Medulla oblongata (tissue), 1 donor: ENCODE measurements at regions not wholly inside any gene's neighbourhood (a gene's known extent, or its start where the extent isn't known, plus 50 kb on each side); places are given as distances from the start of the nearest gene placed in this dataset.

Source experiments
- DNase-seq: peaks from one replicate; pipeline ENCODE4 v3.0.0-alpha.2; 2015; ENCODE audit errors: extremely low spot score

DNA sequence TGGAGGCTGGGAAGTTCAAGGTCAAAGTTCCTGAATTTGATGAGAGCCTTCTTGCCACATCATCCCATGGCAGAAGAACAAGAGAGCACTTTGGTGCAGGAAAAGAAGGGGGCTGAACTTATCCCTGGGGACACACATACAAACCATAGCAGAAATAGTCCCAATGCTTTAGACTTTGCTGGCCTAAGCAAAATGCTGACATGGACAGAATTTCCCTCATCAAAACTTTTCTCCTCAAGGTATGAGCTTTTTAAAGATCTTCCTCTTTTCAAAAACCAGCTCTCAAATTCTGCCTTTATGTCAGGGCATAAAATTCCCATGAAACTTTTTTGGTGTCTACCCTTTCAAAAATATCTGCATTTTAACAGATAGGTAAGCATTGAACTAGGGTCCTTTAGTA lies 341.8 kb upstream of the SMARCA2 start:
- no peak for DNase-seq

DNA sequence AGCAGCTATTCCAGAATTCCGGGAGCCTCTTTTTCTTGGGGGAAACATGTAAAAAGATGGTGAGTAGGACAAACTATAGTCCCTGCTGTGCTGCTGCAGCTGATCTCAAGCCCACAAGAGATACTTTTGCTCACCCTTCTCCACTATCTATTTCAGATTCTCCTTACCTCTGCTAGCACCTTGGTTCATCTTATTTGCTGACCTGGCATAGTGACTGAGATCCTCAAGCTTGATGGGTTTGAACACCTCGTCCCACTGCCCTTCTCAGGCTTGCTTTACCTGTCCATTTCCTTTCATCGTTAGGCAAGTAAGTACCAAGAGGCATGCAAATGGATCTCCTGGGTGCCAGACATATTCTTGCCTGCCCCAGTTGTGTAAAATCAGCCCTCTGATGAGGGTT lies 338.4 kb upstream of the SMARCA2 start:
- no peak for DNase-seq

DNA sequence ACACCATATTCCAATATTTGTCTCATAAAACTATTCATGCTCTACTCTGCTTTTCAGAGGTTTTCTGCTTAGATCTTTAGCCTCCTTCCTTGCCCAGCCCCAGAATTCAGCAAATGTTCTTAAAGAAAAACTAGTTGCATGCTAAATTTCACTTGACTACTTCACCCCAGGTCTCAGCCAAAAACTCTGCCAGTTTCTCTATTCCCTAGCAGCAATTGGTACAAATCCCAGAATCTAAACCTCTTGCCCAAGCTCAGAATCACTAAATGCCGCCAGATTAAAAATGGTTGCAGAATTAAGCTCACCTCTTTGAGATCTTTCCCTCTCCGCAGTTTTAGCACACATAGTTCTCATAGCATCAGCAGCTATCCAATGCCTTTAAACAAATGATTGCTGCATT lies 331.2 kb upstream of the SMARCA2 start:
- DNase-seq = no peak

DNA sequence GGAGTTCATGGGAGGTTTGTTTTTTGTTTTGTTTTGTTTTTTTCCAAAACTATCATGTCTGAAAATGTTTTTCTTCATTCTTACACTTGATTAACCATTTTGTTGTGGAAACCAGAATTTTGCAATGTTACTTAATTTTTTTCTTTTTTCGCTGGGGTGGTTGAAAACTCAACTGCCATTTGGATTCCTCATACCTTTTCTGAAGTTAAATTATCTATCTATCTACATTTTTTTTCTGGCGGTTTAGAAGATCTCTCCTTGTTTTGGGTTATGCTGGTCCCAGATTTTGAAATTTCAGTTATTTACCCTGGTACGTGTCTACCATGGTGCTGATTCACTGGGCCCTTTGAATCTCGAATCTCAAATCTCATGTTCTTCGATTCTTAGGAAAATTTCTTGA lies 316.2 kb upstream of the SMARCA2 start:
- no peak for DNase-seq

DNA sequence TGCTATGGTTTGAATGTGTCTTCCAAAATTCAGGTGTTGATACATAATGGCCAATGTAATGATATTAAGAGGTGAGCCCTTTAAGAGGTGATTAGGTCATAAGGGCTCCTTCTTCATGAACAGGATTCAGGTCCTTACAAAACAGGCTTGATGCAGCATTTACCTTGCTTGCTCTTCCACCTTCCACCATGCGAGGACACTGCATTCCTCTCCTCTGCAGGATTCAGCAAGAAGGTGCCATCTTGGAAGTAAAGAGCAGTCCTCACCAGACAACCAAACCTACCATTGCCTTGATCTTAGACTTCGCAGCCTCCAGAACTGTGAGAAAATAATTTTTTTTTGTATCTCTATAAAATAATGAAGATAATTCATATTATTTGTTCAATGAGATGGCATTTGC lies 314.0 kb upstream of the SMARCA2 start:
- DNase-seq = no peak

DNA sequence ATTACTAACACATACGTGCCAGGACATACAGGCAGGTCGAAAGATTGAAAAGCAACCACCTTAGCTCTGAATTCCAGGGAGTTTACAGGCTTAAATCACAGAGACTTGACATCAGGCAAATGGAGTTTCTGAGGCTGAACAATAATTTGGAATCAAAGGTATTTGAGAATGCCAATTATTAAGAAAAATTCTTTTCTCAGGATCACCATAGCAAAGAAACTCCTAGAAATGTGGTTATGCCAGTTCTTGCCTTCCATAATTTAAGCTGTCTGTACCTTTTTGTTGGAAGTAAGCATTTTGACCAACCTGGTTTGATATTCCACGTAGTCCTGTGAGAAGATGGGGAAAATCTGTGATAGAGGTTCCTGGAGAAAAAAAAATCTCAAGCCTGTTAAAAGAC lies 312.4 kb upstream of the SMARCA2 start:
- no peak for DNase-seq

DNA sequence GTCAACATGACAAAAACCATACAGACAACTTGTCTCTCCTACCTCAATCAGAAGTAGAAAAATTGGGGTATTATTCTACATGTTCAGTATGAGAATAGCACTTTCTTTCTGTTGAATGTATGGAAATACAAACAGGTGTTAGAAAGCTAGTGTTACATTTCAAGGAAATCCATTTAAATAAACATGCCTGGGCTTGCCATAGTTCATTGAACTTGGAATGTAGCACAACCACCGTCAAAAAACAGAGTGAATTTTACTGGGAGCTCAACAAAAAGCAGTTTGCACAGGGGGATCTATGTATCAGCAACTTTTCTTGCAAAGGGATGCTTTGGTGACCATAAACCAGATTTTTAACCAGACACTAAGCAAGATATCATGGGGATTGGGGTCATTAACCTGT lies 307.9 kb upstream of the SMARCA2 start:
- DNase-seq = no peak

DNA sequence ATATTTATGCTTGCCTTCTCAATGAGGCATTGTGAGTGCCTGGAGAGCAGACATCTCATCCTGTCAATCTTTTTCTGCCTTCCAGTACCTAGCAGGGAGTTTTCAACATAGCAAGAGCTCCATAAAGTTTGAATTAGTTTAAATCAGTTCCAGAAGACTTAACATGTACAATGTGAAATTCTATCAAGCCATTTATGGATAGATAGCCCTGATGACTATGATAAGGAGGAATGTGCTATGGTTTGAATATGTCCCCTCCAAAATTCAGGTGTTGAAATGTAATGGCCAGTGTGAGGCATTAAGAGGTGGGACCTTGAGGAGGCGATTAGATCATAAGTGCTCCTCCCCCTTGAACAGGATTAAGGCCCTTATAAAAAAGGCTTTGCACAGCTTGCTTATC lies 306.9 kb upstream of the SMARCA2 start:
- no peak for DNase-seq

DNA sequence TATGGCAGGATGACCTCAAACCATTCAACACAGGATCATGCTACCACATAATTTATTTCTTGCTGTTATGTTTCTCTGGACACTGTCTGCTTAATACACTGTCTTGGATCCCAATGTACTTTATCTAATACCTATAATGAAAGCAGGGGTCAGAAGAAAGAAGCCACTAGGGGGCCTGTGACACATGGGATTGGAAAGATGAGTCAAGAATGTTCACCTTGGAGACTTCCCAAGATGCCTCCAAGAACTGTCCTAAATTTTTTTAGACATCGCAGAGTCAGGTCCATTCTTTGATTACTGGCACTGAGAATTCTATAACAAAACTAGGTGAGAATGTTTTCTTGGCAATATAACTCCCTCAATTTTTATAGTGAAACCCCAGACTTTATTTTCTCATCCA lies 305.8 kb upstream of the SMARCA2 start:
- DNase-seq = peak; percentile 10

DNA sequence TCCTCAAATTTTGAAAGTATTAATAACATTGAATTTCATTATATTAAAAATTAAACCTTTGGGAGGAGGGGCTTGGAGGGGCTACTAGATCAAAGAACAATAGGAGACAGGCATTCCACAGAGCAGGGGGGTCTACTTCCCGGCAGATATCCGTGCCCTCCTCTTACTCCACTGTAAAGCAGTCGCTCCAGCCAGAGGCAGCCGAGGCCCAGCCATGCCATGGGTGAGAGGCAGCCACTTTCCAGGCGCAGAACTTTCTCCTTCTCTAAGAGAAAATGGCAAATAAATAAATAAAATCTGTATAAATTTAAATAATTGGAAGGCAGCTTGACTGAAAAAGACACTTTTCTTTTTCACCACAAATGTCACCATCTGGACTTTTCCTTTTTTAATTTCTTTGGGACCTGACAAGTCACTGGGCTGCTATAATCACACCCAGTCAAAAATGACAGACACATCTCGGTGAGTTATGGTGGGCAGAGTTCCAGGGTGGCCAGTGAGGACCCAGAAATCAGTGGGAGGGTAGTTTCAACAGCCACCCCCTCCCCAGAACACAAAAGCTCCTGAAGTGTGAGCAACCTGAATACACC lies 302.2 kb upstream of the SMARCA2 start:
- DNase-seq = no peak

DNA sequence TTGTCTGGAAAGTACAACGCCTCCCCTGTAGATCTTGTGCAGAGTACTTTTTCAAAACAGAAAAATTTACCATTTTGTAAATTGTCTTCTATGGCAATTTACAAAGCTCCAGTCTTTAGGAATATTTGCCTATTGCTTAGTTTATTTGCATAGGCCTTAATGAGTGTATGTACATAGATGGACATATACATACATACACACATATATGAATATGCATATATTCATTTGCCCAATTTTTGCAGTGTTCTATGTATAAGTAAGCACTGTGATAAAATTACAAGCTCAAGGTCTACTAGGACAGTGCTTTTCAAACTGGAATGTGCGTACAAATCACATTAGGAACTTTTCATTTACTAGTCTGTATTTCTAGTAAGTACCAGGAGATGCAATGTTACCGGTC lies 301.3 kb upstream of the SMARCA2 start:
- no peak for DNase-seq

DNA sequence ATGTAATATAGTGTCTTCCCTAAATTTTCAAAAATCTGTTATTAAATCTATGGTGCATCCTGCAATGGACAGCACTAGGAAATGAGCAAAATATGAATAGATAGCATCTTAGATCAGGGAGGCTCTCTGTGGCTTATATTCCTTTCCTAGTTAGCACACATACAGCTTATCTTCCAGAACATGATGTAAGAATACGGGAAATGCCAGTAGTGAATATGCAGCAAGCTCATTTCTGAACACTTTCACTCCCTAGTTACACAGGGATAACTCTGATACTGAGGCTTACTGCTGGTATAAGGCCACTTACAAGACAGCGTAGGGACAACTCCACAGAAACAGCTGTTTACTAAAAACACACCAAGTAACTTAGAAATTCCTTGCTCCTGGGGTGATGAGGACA lies 297.3 kb upstream of the SMARCA2 start:
- no peak for DNase-seq

DNA sequence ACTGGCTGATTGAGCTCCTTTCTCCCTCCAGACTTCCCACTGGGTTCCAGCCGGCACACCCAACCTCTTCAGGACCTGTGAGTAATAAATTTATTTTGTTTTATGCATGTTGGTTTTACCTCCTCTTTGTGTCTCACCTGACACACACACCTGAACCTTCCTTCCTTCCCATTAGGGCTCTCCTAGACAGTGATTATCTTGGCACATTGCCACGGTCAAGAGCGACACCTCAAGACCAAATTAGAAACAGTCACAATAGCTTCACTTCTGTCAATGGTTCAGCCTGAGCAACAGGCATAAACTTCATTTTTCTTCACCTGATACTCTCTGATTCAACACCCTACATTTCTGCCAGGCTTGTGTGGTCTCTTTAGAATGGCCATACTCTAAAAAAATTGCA lies 296.3 kb upstream of the SMARCA2 start:
- no peak for DNase-seq

DNA sequence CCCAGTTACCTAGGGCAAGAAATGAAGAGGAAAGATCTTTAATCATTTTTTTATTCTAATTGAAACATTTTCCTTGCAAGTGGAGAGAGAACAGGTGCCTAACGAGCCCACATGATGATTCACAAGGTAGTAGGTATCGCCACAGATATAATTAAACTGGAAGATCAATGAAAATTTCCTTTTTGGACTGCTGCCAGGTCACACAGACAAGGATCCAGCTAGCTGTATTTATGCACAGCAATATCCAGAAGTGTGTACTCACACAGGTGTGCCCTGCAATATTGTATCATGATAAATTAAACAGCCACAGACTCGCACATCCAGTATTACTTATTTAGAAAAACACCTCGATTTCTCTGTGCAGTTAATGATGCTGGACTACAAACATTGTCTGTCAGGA lies 294.0 kb upstream of the SMARCA2 start:
- DNase-seq = no peak

DNA sequence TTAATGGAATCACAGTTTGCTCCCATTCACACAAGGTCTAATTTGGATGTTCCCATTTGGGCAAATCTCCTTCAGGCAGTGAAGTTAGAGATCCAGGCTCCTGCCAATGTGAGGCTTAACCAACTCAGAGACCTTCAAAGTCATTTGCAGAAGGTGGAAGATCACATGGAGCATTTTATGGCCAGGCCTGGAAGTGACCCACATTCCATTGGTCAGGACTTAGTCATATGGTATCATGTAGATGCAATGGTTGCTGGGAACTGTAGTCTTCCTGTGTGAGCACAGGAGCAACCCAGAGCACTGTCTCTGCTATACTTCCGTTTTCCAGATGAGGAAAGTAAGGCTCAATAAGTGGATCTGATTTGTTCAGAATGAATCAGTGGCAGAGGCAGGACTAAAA lies 292.7 kb upstream of the SMARCA2 start:
- DNase-seq = no peak

DNA sequence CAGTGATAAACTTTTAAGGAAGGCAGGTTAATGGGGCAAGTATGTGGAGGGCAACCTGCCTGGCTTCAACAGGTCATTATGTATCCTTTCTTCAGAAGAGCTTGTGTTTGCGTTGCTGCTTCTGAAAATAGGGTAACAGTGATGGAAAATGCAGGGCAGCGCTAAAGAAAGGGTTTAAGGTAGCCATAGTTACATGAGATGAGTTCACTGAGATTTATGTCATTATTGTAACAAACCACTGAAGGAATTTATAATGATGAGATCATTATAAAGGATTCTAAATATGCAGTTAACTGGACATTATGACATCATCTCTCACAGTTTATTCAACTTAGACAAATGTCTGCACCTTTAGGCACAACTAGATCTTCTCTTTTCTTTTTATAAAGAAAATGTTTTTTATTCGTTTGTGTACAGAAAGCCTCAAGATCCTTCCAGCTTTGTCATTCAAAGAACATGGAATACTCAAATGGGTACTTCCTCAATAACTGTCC lies 291.6 kb upstream of the SMARCA2 start:
- DNase-seq = no peak

DNA sequence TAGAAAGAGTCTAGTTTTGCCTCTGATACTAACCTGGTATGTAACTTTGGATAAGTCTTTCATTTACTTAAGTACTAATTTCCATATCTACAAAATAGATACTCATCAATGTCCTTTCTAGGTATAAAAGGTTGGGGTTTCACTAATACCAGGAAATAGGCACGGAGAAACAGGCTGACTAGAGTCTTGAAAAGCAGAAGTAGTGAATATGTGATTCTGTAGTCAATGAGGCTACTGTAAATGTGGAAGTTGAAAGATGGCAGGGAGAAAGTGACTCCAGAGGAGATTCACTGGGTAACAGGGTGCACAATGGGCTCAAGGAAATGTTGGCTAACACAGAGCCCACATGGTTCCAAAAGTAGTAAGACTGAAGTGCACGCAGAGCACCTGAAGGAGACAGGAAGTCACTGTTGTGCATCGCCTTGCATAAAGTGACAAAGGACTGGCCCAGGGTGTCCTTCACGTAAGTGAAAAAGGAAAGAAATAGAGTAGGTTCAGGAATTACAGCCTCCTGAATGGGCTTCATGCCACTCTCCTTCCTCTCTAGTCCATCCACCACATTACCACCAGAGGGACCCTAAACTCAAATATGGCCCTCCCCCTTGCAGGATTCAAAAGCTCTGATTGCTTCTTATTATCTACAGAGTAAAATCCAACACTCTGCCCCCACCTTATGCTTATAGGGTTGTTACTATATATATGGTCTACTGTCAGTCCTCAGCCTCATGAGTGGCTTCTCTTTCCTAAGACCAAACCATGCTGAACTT lies 288.0 kb upstream of the SMARCA2 start:
- no peak for DNase-seq

DNA sequence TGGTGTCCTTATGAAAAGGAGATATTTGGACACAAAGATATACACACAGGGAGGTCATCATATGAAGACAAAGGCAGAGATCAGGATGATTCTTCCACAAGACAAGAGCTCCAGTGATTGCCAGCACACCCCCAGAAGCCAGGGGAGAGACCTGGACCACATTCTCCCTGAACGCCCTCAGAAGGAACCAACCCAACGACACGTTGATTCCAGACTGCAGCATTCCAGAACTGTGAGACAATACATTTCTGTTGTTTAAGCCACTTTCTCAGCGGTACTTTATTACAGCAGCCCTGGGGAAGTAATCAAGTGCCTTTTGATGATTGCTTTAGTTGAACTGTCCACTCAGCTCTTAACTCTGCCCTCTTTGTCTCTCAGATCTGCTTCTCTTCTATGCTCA lies 285.5 kb upstream of the SMARCA2 start:
- no peak for DNase-seq

DNA sequence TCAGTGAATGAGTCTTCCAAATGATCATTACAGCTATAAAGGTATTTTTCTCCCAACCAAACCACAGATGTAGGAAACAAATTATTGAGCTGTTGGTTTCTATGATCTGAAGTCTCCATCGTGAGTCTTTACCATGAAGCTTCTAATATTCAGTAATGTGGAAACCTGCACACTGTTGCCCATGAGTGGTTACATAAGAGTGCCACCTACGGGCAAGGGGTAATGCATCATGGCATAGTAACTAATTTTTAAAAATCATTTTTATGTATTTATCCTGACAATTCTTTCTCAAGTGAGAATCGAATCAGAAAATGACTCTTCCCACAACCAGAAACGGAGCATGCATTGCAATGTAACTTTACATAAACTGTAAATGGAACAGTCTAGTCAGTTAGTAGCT lies 282.5 kb upstream of the SMARCA2 start:
- DNase-seq = no peak

DNA sequence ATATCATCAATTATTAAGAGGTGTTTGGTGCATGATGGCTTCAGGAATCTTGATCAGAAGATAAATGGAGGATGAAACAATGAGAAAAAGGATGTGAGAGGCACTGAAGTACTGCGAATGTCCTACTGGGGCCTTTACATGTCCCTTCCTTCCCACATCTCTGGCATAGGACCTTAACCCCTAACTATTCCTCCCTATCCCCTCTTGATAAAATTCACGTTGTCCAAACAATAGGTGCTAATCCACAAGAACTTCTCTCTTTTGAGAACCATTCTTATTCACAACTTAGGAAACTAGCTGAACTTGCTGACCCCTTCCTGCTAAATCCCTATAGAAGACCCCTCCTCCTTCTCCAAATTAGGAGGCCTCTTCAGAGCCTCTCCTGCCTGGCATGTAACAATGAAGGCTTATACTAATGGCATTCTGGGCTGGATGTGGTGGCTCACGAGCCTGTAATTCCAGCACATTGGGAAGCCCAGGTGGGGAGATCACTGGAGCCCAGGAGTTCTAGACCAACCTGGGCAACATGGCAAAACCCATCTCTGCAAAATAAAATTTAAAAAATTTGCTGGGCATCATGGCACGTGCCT lies 276.5 kb upstream of the SMARCA2 start:
- DNase-seq = no peak

DNA sequence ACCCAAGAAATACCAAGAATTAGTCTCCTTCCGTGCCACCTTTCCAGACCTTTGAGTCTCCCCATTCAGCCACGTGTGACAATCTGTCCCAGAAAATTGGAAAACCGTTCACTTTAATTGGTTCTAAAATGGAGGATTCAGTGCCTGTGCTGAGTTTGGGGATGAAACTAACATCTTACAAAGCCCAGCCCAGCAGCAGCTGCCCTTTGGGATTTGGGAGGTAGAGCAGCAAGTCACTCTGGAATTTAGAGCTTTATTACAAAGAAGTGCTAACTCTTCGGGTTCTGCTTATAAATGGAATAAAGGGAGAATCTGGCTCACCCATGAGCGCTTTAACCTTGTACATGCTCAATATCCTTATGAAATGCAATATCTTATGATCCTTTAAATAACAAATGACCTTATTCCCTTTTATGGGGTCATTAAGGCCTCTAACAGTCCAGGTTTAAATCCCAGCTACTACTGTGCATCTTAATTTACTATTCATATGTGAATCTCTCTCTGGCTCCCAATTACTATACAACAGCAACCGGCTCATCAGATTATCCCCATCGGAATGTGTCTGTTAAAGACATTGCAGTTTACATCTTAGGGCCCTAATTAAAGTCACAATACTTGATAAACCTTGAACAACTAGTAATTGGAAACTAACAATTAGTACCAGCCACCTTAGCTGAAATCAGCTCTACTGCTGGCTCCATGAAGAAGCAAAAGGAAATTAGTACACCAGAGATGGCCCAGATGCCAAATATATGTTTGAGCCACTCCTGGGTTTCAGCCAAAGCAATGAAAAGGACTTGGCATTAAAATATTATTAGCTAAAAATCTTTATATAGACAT lies 271.8 kb upstream of the SMARCA2 start:
- no peak for DNase-seq

DNA sequence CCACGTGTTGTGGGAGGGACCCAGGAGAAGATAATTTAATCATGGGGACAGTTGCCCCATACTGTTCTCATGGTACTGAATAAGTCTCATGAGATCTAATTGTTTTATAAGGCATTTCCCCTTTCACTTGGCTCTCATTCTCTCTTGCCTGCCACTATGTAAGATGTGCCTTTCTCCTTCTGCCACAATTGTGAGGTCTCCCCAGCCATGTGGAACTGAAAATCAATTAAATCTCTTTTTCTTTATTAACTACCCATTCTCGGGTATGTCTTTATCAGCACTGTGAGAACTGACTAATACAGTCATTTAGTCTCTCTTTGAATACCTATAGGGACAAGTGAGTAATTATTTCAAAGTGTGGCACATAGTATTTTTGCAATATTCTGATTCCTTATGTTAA lies 269.2 kb upstream of the SMARCA2 start:
- no peak for DNase-seq
